ENCODE measurements at regions not wholly inside any gene's neighbourhood (a gene's known extent, or its start where the extent isn't known, plus 50 kb on each side); places are given as distances from the start of the nearest gene placed in this dataset.

GRCh38 chr18:46332286-46332801 is 228.2 kb downstream of the HAUS1 start:
- no peak for FAIRE-seq
- H3K9me3 ChIP-seq (replicated peaks; ENCODE audit: control insufficient read depth, insufficient read depth, low read length) = no peaks in the 10 kb centered on the region
- H3K4me1 ChIP-seq (ENCODE audit: control insufficient read depth, extremely low read depth, insufficient read depth, low read length) = no peaks in the 10 kb centered on the region
- BruUV-seq (replicated peaks) = no TSS peak
- H3K27me3 ChIP-seq (ENCODE audit: control insufficient read depth in 2 of 2, insufficient read depth in 2 of 2, low read length in 2 of 2) = peaks cover 37 to 49% of the 10 kb centered on the region in 2 experiments
- no peaks in the 10 kb centered on the region for H4K20me1 ChIP-seq (replicated peaks; ENCODE audit: control insufficient read depth, extremely low read depth, insufficient read depth, low read length)
- H3K27ac ChIP-seq (ENCODE audit: insufficient read depth, low read depth, low read length) = no peak overlapping the region
- no peaks in the 10 kb centered on the region for H3K9me1 ChIP-seq (replicated peaks; ENCODE audit: control insufficient read depth, extremely low read depth, insufficient read depth, low read length)
- dilution Hi-C loops (cut with MboI; ENCODE audit: extremely low pct_ligation_motif_present, low sequenced_read_pairs) = no loop called here
- H3K9ac ChIP-seq (replicated peaks; ENCODE audit: extremely low read depth, insufficient read depth, low read length) = no peak overlapping the region
- no peak for DNase-seq (ENCODE audit: low read depth, low spot score)
- CTCF ChIA-PET = no interaction called here
- intact Hi-C loops (cut with micrococcal nuclease) = no loop called here
- H3K36me3 ChIP-seq (ENCODE audit: control insufficient read depth in 2 of 2, extremely low read depth in 1 of 2, insufficient read depth in 2 of 2, low read length in 2 of 2) = no peaks in the 10 kb centered on the region
- POLR2A ChIA-PET = no interaction called here
- no peak overlapping the region for H3K4me3 ChIP-seq (replicated peaks in 1 of 3; ENCODE audit: insufficient read depth in 1 of 3, low read depth in 1 of 3, low read length in 3 of 3)
- no peaks in the 10 kb centered on the region for H3K79me2 ChIP-seq (ENCODE audit: control insufficient read depth, insufficient read depth, low read length)
- no peak overlapping the region for H3K4me2 ChIP-seq (ENCODE audit: insufficient read depth, low read length)
- no peak for TF ChIP-seq MAX (IDR thresholded peaks at IDR 0.05; ENCODE audit: insufficient read depth, insufficient read length)
- TF ChIP-seq FOS (IDR thresholded peaks at IDR 0.05; ENCODE audit: borderline replicate concordance, insufficient read depth, low read length) = no peak
- TF ChIP-seq POLR2A (IDR thresholded peaks at IDR 0.05; ENCODE audit: low read depth, low read length) = no peak
- TF ChIP-seq JUN (IDR thresholded peaks at IDR 0.05; ENCODE audit: borderline replicate concordance, insufficient read depth, insufficient read length, low read depth) = no peak
- TF ChIP-seq MYC (IDR thresholded peaks at IDR 0.05; ENCODE audit: low read depth, low read length) = no peak
- TF ChIP-seq GATA2 (IDR thresholded peaks at IDR 0.05; ENCODE audit: insufficient read depth, insufficient read length, low read depth, low read length) = no peak
- TF ChIP-seq POLR2AphosphoS5 (IDR thresholded peaks at IDR 0.05; ENCODE audit: insufficient read depth, low read depth, low read length) = no peak
- no peak overlapping the region for H2AFZ ChIP-seq (ENCODE audit: low read depth, low read length)

GRCh38 chr18:46332921-46333341 is 228.7 kb downstream of the HAUS1 start:
- TF ChIP-seq CTCF (IDR thresholded peaks at IDR 0.05; ENCODE audit: extremely low read depth in 1 of 2, insufficient read depth in 1 of 2, low read depth in 1 of 2, low read length in 2 of 2) (no peak), POLR2AphosphoS5 (IDR thresholded peaks at IDR 0.05; ENCODE audit: insufficient read depth, low read depth, low read length) (no peak), FOS (IDR thresholded peaks at IDR 0.05; ENCODE audit: borderline replicate concordance, insufficient read depth, low read length) (no peak), MAX (IDR thresholded peaks at IDR 0.05; ENCODE audit: insufficient read depth, insufficient read length) (no peak), POLR2A (IDR thresholded peaks at IDR 0.05; ENCODE audit: low read depth, low read length) (no peak), GATA2 (IDR thresholded peaks at IDR 0.05; ENCODE audit: insufficient read depth, insufficient read length, low read depth, low read length) (no peak), JUN (IDR thresholded peaks at IDR 0.05; ENCODE audit: borderline replicate concordance, insufficient read depth, insufficient read length, low read depth) (no peak), MYC (IDR thresholded peaks at IDR 0.05; ENCODE audit: low read depth, low read length) (no peak), EZH2 (IDR thresholded peaks at IDR 0.05; ENCODE audit: borderline replicate concordance, low read depth, low read length, severe bottlenecking) (no peak)
- no peaks in the 10 kb centered on the region for H4K20me1 ChIP-seq (replicated peaks; ENCODE audit: control insufficient read depth, extremely low read depth, insufficient read depth, low read length)
- H3K79me2 ChIP-seq (ENCODE audit: control insufficient read depth, insufficient read depth, low read length) = no peaks in the 10 kb centered on the region
- no peaks in the 10 kb centered on the region for H3K9me3 ChIP-seq (replicated peaks; ENCODE audit: control insufficient read depth, insufficient read depth, low read length)
- peaks cover 39 to 52% of the 10 kb centered on the region in 2 experiments for H3K27me3 ChIP-seq (ENCODE audit: control insufficient read depth in 2 of 2, insufficient read depth in 2 of 2, low read length in 2 of 2)
- BruUV-seq (replicated peaks) = no TSS peak
- no peak overlapping the region for H3K4me2 ChIP-seq (ENCODE audit: insufficient read depth, low read length)
- H3K27ac ChIP-seq (ENCODE audit: insufficient read depth, low read depth, low read length) = no peak overlapping the region
- no peak overlapping the region for H3K4me3 ChIP-seq (replicated peaks in 1 of 3; ENCODE audit: insufficient read depth in 1 of 3, low read depth in 1 of 3, low read length in 3 of 3)
- no peak for DNase-seq (ENCODE audit: low read depth, low spot score)
- no peaks in the 10 kb centered on the region for H3K4me1 ChIP-seq (ENCODE audit: control insufficient read depth, extremely low read depth, insufficient read depth, low read length)
- no peak overlapping the region for H2AFZ ChIP-seq (ENCODE audit: low read depth, low read length)
- CTCF ChIA-PET = no interaction called here
- H3K9me1 ChIP-seq (replicated peaks; ENCODE audit: control insufficient read depth, extremely low read depth, insufficient read depth, low read length) = no peaks in the 10 kb centered on the region
- no peak for FAIRE-seq
- H3K36me3 ChIP-seq (ENCODE audit: control insufficient read depth in 2 of 2, extremely low read depth in 1 of 2, insufficient read depth in 2 of 2, low read length in 2 of 2) = no peaks in the 10 kb centered on the region
- no peak overlapping the region for H3K9ac ChIP-seq (replicated peaks; ENCODE audit: extremely low read depth, insufficient read depth, low read length)
- dilution Hi-C loops (cut with MboI; ENCODE audit: extremely low pct_ligation_motif_present, low sequenced_read_pairs) = no loop called here
- intact Hi-C loops (cut with micrococcal nuclease) = no loop called here
- POLR2A ChIA-PET = no interaction called here
